BE2C (cell line): ENCODE measurements at regions not wholly inside any gene's neighbourhood (a gene's known extent, or its start where the extent isn't known, plus 50 kb on each side); places are given as distances from the start of the nearest gene placed in this dataset.
"Not testable (repeated sequence)": the region's sequence is repeated elsewhere in the genome, so short reads cannot be mapped to it uniquely, and the experiment has no call there.

Experiments used
- DNase-seq: peaks from one replicate; pipeline ENCODE4 v3.0.0-alpha.2; 2020
- H3K27me3 ChIP-seq: fragments of 250-450 bp; sonication (Bioruptor Pico); 2 replicates; pipeline ENCODE4 v1.5.1; 2020; ENCODE audit warnings: mild to moderate bottlenecking
- H3K36me3 ChIP-seq: fragments of 250-450 bp; sonication (Bioruptor Pico); 2 replicates; pipeline ENCODE4 v1.5.1; 2020; ENCODE audit warnings: mild to moderate bottlenecking
- H3K4me1 ChIP-seq: fragments of 250-450 bp; sonication (Bioruptor Pico); 2 replicates; pipeline ENCODE4 v1.5.1; 2020
- H3K4me3 ChIP-seq: 2 replicates; pipeline ENCODE4 v1.5.1; 2011; ENCODE audit warnings: low read depth, low read length
- H3K9me3 ChIP-seq: fragments of 250-450 bp; sonication (Bioruptor Pico); 2 replicates; pipeline ENCODE4 v1.5.1; 2020
- CTCF ChIP-seq: IDR thresholded peaks from 2 replicates; pipeline ENCODE4 v1.5.1; 2012; ENCODE audit warnings: mild to moderate bottlenecking, low read depth, low read length

DNA sequence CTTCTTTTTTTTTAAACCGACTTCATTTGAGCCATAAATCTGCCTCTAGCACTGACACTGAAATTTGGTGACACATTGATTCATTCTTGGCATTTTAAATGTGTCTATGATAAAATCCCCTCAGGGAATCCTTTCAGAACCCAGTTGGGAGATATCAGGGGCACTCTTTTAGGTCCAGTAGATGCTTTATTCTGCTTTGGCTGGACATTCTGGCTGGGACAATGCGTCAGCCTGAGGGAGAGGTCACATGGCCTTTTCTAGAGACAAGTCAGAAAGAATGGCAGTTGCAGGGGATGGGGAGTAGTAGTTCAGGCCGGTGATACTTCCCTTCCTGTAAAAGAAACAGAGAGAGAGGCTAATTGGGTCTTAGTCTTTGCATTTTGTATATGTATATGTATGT, 63.1 kb downstream of the TRIM43 start:
- H3K4me1 ChIP-seq, H3K9me3 ChIP-seq, H3K4me3 ChIP-seq, H3K27me3 ChIP-seq, DNase-seq, H3K36me3 ChIP-seq: not testable (repeated sequence)

DNA sequence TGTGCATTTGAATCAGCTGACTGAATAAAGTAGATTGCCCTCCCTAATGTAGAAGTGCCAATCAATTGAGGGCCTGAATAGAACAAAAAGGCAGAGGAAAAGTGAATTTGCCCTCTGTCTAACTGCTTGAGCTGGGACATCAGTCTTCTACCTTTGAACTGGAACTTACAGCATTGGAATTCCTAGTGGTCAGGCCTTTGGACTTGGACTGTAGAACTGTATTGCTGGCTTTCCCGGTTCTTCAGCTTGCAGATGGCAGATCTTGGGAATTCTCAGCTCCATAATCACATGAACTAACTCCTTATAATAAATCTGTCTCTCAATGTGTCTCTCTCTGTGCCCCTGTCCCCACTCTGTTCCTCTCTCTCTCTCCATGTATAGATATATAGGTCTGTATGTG, 64.8 kb downstream of the TRIM43 start:
- H3K4me3 ChIP-seq, H3K9me3 ChIP-seq, DNase-seq, H3K4me1 ChIP-seq, H3K36me3 ChIP-seq, H3K27me3 ChIP-seq: not testable (repeated sequence)

DNA sequence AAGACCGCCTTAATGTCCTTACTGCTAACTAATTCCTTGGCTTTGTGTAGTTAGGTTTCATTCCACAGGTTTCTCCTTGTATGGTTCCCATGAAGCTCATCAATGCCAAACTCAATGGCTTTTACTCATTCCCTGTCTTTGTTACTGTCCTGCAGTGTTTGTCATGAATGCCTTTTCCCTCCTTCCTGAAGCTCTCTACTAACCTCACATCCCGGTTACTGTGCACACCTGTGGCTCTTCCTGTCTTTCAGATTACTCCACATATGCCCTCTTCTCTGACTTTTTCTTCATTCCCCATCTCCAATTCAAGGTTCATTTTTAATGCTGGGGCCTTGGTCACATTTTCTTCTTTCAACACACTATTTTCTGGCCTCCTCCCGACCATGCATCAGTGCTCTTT, 66.1 kb downstream of the TRIM43 start:
- not testable (repeated sequence) for DNase-seq, H3K4me3 ChIP-seq, H3K36me3 ChIP-seq, H3K4me1 ChIP-seq, H3K27me3 ChIP-seq, H3K9me3 ChIP-seq

DNA sequence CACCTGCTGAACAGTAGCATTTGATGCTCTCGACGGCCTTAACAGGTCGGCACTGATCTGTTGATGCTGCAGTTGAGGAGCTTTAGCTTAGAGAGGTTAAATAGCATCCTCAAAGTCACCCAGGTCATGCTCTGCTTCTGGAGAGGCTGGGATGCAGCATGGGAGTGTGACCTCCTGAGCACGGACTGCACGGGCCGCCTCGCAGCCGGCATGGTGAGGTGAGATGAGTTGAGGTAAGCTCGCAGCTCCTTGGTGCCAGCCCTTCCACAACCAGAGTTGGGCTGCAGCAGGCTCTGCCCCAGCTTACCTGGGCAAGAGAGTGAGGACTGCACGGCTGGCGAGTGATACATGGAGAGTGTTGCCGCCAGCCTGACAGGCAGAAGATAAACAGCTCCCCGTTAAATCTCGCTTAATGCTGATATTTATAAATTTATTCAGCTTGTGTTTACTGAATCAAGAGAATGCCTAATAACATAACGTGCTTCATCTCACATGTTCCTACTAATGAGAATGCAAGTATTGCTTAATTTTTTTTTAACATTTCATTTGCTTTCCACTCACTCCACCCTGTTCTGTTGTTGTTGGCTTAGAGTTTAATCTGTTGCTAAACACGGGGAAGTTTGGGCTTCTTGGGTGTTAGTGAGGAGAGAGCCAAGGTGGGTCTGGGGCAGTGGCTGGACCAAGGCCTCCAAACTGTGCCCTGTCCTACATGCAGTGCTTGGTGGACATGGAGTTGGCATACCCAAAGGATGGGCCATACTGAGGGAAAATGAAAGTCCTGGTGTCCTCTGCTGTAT, 69.2 kb downstream of the TRIM43 start:
- H3K4me3 ChIP-seq, H3K36me3 ChIP-seq, H3K9me3 ChIP-seq, H3K27me3 ChIP-seq, DNase-seq, H3K4me1 ChIP-seq: not testable (repeated sequence)

GRCh38 chr2:95663471-95664441, 72.0 kb downstream of the TRIM43 start:
- H3K4me1 ChIP-seq, H3K36me3 ChIP-seq, DNase-seq, H3K27me3 ChIP-seq, H3K4me3 ChIP-seq, H3K9me3 ChIP-seq: not testable (repeated sequence)

- not testable (repeated sequence) for H3K9me3 ChIP-seq, DNase-seq
These were observed 74.8 kb downstream of the TRIM43 start for GRCh38 chr2:95666636-95667035.

DNA sequence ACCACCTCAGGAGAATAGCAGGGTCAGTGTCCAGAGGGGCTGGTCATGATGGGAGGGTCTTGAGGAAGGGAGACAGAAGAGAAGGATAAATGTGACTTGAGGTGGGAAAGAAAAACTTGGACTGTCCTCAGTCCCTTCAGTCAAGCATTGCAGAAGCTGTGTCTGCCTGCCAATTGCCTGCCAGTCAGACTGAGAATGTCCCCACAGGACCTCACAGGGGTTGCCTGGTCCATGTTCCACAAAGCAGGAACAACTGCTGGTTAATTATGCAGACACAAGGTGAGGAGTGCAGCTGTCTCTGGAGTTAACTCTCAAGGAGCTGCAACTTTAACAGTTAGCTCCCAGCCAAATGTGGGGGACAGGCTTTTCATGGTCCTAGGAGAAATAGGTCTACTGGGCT, 75.7 kb downstream of the TRIM43 start:
- Histone ChIP-seq H3K4me3 (no peak overlapping the region), H3K27me3 (no peaks in the 10 kb centered on the region), H3K4me1 (no peaks in the 10 kb centered on the region), H3K9me3 (no peaks in the 10 kb centered on the region), H3K36me3 (no peaks in the 10 kb centered on the region)
- no peak for DNase-seq
- no peak for TF ChIP-seq CTCF

More at GRCh38 chr2:95666636-95667035, 74.8 kb downstream of the TRIM43 start:
- not testable (repeated sequence) for H3K4me1 ChIP-seq, H3K4me3 ChIP-seq, H3K36me3 ChIP-seq, H3K27me3 ChIP-seq

- H3K4me3 ChIP-seq, DNase-seq: not testable (repeated sequence)
These were observed 77.1 kb downstream of the TRIM43 start for GRCh38 chr2:95668934-95669333.

DNA sequence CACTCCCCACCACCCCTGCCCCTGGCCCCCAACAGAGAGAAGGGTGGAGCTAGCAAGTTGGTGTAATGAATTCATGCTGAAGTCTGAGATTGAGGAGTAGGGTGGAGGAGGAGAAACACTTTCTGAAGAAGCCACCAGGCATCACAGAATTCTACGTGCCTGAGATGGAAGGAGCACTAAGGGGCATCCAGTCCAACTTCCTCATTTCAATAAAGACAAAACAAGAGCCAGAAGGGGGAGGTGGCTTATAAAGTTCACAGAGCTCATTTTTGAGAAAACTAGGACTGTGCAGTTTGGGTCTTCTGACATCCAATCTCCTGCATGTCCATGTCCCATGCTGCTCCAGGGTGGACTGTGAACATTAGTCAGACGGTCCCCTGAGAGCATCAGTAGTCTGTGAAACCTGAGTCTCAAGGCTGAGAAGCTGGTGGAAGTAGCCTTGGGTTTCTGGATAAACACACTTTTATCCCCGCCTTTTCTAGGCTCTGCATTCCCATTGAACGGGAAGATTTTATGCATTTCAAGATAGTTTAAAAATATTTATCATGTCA, 77.7 kb downstream of the TRIM43 start:
- Histone ChIP-seq H3K9me3 (no peaks in the 10 kb centered on the region), H3K36me3 (no peaks in the 10 kb centered on the region), H3K27me3 (no peaks in the 10 kb centered on the region), H3K4me1 (no peaks in the 10 kb centered on the region), H3K4me3 (no peak overlapping the region)
- no peak for TF ChIP-seq CTCF
- DNase-seq, result no peak

More at GRCh38 chr2:95668934-95669333, 77.1 kb downstream of the TRIM43 start:
- H3K9me3 ChIP-seq, H3K36me3 ChIP-seq, H3K27me3 ChIP-seq, H3K4me1 ChIP-seq: not testable (repeated sequence)
